GM23338 (cell line): ENCODE measurements at regions not wholly inside any gene's neighbourhood (a gene's known extent, or its start where the extent isn't known, plus 50 kb on each side); places are given as distances from the start of the nearest gene placed in this dataset.

Experiments used
- ATAC-seq: fragments of 200-7000 bp; cut with Tn5 transposase; 3 replicates; pipeline ENCODE4 v1.9.1; 2020
- DNase-seq: peaks from one replicate; pipeline ENCODE4 v3.0.0-alpha.2; 2015; ENCODE audit warnings: low spot score
- H2AFZ ChIP-seq: fragments of 200-600 bp; sonication (generic); 2 replicates; pipeline ENCODE4 v1.8.0; 2016; ENCODE audit warnings: antibody characterized with exemption, mild to moderate bottlenecking, moderate library complexity
- H3F3A ChIP-seq: fragments of 200-600 bp; sonication (generic); replicated peaks from 2 replicates; pipeline ENCODE4 v1.8.0; 2017; ENCODE audit warnings: antibody characterized with exemption, mixed run types, low read depth
- H3K27ac ChIP-seq: fragments of 200-600 bp; sonication (generic); 2 replicates; pipeline ENCODE4 v1.6.1; 2016; ENCODE audit warnings: low read depth
- H3K27me3 ChIP-seq: fragments of 200-600 bp; sonication (generic); 2 replicates; pipeline ENCODE4 v1.8.0; 2016; ENCODE audit warnings: mild to moderate bottlenecking, mixed run types, moderate library complexity; ENCODE audit not compliant: insufficient read depth
- H3K36me3 ChIP-seq: fragments of 200-600 bp; sonication (generic); 2 replicates; pipeline ENCODE4 v1.8.0; 2016; ENCODE audit warnings: mild to moderate bottlenecking; ENCODE audit not compliant: insufficient read depth
- H3K4me1 ChIP-seq: fragments of 200-600 bp; sonication (generic); 2 replicates; pipeline ENCODE4 v1.8.0; 2016; ENCODE audit warnings: mild to moderate bottlenecking, moderate library complexity; ENCODE audit not compliant: insufficient read depth
- H3K4me2 ChIP-seq: fragments of 200-600 bp; sonication (generic); 2 replicates; pipeline ENCODE4 v1.7.1; 2017; ENCODE audit warnings: mixed run types
- H3K4me3 ChIP-seq: fragments of 200-600 bp; sonication (generic); 2 replicates; pipeline ENCODE4 v1.6.1; 2016; ENCODE audit warnings: mixed run types
- H3K79me2 ChIP-seq: fragments of 200-600 bp; sonication (generic); replicated peaks from 2 replicates; pipeline ENCODE4 v1.8.0; 2017; ENCODE audit warnings: mild to moderate bottlenecking; ENCODE audit not compliant: insufficient read depth
- H3K9me2 ChIP-seq: fragments of 200-600 bp; sonication (generic); 2 replicates; pipeline ENCODE4 v1.8.0; 2017; ENCODE audit not compliant: insufficient read depth
- H4K20me1 ChIP-seq: fragments of 200-600 bp; sonication (generic); replicated peaks from 2 replicates; pipeline ENCODE4 v1.8.0; 2017; ENCODE audit warnings: mild to moderate bottlenecking; ENCODE audit not compliant: insufficient read depth
- H3K27ac Mint-ChIP-seq: 2 replicates; pipeline ENCODE4 v1.8.0; 2020; ENCODE audit warnings: inconsistent platforms, mild to moderate bottlenecking, moderate library complexity, mixed read lengths
- H3K27me3 Mint-ChIP-seq: 3 replicates; pipeline ENCODE4 v1.8.0; 2022; ENCODE audit warnings: low read depth, mild to moderate bottlenecking, moderate library complexity, mixed read lengths, inconsistent platforms; ENCODE audit not compliant: insufficient read depth, poor library complexity
- H3K36me3 Mint-ChIP-seq: 3 replicates; pipeline ENCODE4 v1.8.0; 2021; ENCODE audit warnings: low read depth, mild to moderate bottlenecking, inconsistent platforms, moderate library complexity, mixed read lengths
- H3K4me1 Mint-ChIP-seq: 3 replicates; pipeline ENCODE4 v1.8.0; 2020; ENCODE audit warnings: mild to moderate bottlenecking, inconsistent platforms, mixed read lengths
- H3K4me3 Mint-ChIP-seq: 3 replicates; pipeline ENCODE4 v1.8.0; 2021; ENCODE audit warnings: moderate library complexity, mild to moderate bottlenecking, inconsistent platforms, mixed read lengths
- H3K9me3 Mint-ChIP-seq: 3 replicates; pipeline ENCODE4 v1.8.0; 2020; ENCODE audit warnings: moderate library complexity, mild to moderate bottlenecking, inconsistent platforms, mixed read lengths
- EZH2phosphoT487 ChIP-seq: fragments of 200-600 bp; sonication (generic); IDR thresholded peaks from one replicate; pipeline ENCODE4 v1.8.1; 2018; ENCODE audit warnings: antibody characterized with exemption; ENCODE audit not compliant: unreplicated experiment
- JUNB ChIP-seq: IDR thresholded peaks from one replicate; pipeline ENCODE4 v1.6.1; 2016; ENCODE audit warnings: antibody characterized with exemption; ENCODE audit not compliant: unreplicated experiment
- NANOG ChIP-seq: IDR thresholded peaks from 2 replicates; pipeline ENCODE4 v1.6.1; 2016; ENCODE audit warnings: antibody characterized with exemption, borderline replicate concordance
- ZNF114 ChIP-seq: fragments of 250-450 bp; sonication (Bioruptor Pico); IDR thresholded peaks from 2 replicates; pipeline ENCODE4 v1.5.0; 2020; ENCODE audit warnings: mild to moderate bottlenecking, moderate library complexity
- ZNF462 ChIP-seq: fragments of 250-450 bp; sonication (Bioruptor Pico); IDR thresholded peaks from 2 replicates; pipeline ENCODE4 v1.5.0; 2020; ENCODE audit warnings: mild to moderate bottlenecking, moderate library complexity

- no peaks in the 10 kb centered on the region for H3K27me3 Mint-ChIP-seq
Observed at GRCh38 chr2:19454125-19454524, 95.7 kb upstream of the OSR1 start.

More at GRCh38 chr2:19454125-19454524, 95.7 kb upstream of the OSR1 start:
- no peak for TF ChIP-seq JUNB
- no peak for TF ChIP-seq EZH2phosphoT487
- no peak for TF ChIP-seq ZNF462 (CRISPR knock-in tag)
- no peak for TF ChIP-seq ZNF114 (CRISPR knock-in tag)
- TF ChIP-seq NANOG: no peak
- no peak overlapping the region for H3K27ac Mint-ChIP-seq
- H3K36me3 ChIP-seq: no peaks in the 10 kb centered on the region
- H3K4me3 ChIP-seq: no peak overlapping the region
- ATAC-seq: no peak
- no peak for DNase-seq
- H3K4me1 ChIP-seq: peaks cover 5% of the 10 kb centered on the region
- H2AFZ ChIP-seq: no peak overlapping the region
- no peak overlapping the region for H3K27ac ChIP-seq
- H3K4me3 Mint-ChIP-seq: no peak overlapping the region
- peaks cover 2% of the 10 kb centered on the region; the same call in 1 of the 3 replicates for H3K9me3 Mint-ChIP-seq
- no peaks in the 10 kb centered on the region for H3K9me2 ChIP-seq
- H4K20me1 ChIP-seq: no peaks in the 10 kb centered on the region
- no peaks in the 10 kb centered on the region for H3K36me3 Mint-ChIP-seq
- no peaks in the 10 kb centered on the region for H3K27me3 ChIP-seq
- H3K4me2 ChIP-seq: no peak overlapping the region
- no peaks in the 10 kb centered on the region for H3F3A ChIP-seq
- H3K79me2 ChIP-seq: no peaks in the 10 kb centered on the region
- peaks cover 13% of the 10 kb centered on the region for H3K4me1 Mint-ChIP-seq
